NK-92 treated with Interleukin-12 subunit alpha and Interleukin-12 subunit beta, amount 100 ng/mL, for 24 hours (cell line): ENCODE measurements at regions not wholly inside any gene's neighbourhood (a gene's known extent, or its start where the extent isn't known, plus 50 kb on each side); places are given as distances from the start of the nearest gene placed in this dataset.
"Not testable (repeated sequence)": the region's sequence is repeated elsewhere in the genome, so short reads cannot be mapped to it uniquely, and the experiment has no call there.

Source experiments
- DNase-seq: peaks from one replicate; lab custom pipeline; 2025; lab: John Stamatoyannopoulos, UW

DNA sequence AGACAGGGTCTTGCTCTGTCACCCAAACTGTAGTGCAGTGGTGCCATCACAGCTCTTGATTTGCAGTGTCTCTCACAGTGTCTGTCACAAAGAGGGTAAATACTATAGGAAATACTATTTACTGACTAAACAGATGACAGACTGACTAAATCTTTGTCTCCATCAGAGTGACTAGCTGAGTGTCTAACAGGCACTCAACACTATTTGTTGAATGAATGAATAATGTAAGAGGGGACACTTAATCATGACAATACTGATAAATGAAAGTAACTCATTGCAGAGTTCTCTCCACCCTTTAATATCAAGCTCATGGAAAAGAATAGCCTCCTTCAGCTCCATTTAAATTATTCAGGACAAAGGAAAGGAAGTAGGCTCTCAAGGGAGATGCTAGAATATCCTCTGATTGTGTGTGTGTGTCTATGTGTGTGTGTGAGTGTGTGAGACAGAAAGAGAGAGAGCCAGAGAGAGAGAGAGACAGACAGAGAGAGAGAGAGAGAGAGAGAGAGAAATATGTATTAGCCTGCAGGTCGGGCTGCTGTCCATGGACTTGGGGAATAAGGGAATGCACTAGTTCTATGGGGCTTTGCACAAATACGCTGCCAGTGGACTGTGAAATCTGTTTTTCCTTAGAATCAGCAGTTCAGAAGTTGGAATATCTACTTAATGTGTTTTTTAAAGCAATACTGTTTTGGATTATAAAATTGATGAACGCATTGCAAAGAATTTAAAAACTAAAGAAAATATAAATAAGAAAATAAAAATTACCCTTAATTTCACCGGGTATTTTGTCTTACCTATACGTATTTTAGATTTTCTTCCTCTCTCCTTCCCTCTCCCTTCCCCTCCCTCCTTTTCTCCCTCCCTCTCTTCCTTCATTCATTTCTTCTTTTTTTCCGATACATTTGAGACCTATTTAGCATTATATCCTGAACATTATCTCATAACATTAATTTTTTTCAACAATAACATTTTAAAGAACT, 132.9 kb upstream of the LRIG1 start:
- DNase-seq, result no peak

DNA sequence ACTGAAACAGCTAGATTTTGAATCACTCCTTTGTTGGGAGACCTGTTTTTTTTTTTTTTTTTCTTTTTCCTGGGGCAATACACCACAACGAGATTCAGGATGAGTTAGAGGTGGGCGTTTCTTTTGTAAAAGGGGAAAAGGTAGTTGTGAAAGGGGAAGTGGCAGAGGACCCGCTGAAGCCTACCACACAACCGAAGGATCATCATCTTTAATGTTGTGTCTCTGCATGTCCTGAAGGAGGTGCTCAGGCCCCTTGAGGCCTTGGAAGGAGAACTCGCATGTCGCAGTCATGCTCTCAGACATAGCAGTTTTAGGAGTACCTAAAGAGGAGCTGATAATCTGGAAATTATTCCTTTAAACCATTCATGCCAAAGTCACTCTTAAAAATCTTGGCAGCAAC, 137.9 kb upstream of the LRIG1 start:
- no peak for DNase-seq

DNA sequence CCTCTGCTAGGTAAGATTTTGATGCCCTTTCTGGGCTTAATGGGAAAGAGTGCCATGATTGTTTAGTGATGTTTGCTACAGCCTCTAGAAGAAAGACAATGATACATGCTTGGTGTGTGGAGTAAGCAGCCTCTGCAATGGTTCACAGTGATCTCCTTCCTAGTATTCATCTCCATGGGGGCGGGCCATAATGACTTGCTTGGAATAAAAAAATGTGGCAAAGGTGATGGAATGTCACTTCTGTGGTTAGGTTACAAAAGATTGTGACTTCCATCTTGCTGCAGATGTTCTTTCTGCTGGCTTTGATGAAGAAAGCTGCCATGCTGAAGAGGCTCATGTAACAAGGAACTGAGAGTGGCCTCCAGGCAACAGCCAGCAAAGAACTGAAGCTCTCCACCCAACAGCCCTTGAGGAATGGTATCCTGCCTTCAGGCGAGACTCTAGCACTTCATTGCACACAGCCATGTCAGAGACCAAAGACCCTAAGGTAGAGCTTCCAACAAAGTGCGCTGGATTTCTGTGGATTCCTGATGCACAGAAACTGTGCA, 139.1 kb upstream of the LRIG1 start:
- DNase-seq, result no peak

DNA sequence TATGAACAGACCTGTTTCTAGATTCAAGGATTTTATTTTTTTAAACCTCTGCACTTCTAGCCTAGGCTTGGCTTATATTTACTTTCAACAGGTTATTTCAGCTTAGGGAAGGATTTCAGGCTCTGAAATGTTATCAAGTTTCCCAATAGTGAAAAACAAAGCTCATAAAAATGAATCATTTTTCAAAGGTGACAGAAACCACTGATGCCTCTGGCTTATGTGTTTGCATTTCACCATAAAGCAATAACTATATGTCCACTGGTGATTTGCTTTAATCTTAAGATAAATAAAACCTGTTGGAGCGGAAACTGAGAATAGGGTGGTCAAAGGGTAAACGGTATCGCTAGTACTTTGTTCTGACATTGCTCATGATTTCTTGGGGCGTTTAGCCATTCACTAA, 141.2 kb upstream of the LRIG1 start:
- no peak for DNase-seq

DNA sequence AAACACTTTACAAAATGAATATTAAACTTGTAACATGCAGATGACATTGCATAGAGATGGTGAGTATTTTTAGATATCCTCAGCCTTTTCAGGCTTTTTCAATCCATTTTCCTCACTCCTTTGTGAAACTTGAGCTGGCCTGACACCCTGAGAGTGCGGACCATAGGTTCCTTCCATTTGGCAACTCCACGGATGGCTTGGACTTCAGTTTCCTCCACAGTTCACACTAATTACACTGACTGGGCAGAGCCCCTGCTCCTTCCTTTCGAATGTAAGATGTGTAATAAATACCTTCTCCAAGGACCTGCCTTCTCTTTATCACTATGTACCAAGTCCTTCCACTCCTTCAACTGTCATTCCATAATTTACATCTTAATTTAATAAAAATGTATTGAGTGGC, 141.7 kb upstream of the LRIG1 start:
- DNase-seq, result no peak

DNA sequence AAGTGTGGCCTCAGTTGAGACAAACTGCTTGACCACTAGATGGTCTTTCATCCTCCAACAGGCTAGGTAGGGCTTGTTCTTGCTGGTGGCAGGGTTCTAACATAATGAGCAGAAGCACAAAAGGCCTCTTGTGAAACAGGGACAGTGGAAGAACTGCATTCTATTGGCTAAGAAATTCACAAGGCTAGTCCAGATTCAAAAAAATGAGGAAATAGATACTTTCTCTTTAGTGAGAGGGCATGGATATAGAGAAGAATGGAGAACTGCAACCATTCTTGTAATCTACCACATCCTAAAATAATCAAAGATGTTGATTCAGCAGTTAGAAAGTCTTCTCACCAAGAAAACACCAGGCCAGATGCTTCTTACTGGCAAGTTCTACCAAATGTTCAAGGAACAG, 143.7 kb upstream of the LRIG1 start:
- no peak for DNase-seq

DNA sequence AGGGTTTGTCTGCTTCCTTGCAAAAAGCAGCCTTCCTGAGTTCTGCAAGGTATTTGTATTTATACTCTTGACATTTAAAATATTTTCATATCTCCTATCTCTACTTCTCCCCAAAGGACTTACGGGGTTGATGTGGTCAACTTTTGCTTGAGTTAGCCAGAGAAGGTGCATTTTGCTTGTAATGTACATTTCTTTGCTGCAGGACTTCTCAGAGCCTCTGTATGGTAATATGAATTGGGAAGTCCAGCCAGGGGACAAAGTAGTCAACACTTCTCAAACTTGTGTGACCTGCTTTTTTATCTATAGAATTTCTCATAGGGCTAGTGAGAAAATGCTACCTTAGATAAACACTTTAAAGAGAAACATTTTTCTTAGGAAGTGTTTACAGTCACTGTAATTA, 148.2 kb upstream of the LRIG1 start:
- DNase-seq, result no peak

DNA sequence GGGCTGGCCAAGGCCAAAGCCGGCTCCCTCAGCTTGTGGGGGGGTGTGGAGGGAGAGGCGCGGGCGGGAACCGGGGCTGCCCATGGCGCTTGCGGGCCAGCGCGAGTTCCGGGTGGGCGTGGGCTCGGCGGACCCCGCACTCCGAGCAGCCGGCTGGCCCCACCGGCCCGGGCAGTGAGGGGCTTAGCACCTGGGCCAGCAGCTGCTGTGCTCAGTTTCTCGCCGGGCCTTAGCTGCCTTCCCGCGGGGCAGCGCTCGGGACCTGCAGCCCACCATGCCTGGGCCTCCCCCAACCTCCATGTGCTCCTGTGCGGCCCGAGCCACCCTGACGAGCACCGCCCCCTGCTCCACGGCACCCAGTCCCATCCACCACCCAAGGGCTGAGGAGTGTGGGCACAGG, 150.7 kb upstream of the LRIG1 start:
- DNase-seq, result not testable (repeated sequence)

DNA sequence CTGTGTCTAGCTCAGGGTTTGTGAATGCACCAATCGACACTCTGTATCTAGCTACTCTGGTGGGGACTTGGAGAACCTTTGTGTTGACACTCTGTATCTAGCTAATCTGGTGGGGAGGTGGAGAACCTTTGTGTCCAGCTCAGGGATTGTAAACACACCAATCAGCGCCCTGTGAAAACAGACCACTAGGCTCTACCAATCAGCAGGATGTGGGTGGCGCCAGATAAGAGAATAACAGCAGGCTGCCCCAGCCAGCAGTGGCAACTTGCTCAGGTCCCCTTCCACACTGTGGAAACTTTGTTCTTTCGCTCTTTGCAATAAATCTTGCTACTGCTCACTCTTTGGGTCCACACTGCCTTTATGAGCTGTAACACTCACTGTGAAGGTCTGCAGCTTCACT, 151.3 kb upstream of the LRIG1 start:
- DNase-seq, result not testable (repeated sequence)

DNA sequence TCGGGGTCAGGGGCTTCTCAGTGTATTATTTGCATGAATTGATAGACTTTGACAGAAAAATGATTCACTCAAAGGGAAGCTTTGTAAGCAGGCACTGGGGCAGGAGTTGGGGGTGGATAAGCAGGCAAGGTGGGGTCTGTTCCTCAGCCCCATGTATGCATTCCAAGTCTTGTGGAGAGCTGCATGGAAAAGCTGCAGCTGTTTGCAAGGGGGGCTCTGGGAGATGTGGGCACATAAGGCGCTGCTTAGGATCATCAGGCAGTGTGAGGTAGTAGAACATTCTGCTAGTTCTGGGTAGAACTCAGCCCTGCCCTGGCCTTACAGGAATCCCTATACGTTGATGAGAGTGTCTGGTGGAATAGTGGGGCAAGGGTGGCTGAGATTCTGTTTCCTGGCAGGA, 154.2 kb upstream of the LRIG1 start:
- no peak for DNase-seq

DNA sequence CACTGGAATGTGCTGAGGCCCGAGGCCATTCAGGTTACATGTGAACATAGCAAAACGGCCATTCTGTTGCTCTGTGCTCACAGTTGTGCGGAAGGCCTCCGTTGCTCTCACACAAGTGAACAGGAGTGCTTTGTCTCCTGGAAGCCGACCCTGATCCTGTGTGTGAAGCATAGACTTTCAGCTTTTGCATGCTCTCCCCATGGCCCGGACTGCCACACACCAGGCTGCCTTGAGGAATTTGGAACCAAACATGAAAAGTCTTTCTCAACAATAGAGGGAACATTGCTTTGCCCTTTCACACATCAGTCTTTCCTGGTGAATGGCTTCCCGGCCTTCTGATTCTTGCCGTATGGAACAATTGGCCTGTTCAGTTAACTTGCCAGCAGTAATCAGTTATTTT, 154.8 kb upstream of the LRIG1 start:
- no peak for DNase-seq

DNA sequence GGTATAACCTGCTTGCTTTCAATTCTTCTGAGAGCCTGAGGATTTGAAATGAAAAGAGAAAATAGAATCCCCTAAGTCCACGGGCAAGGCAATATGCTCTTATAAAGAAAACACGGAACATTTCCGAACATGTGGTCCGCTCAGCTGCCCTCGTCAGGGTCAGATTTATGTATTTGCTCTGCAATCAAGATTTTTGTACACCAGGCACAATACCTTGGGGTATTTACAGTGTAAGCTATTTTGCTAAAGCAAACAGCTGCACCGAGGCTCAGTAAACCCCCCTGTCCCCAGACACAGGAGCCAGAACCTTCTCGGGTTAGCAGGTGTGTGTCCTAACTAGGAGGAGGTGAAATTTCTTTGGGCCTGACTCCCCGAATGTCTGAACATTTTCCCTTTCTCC, 155.8 kb upstream of the LRIG1 start:
- no peak for DNase-seq

DNA sequence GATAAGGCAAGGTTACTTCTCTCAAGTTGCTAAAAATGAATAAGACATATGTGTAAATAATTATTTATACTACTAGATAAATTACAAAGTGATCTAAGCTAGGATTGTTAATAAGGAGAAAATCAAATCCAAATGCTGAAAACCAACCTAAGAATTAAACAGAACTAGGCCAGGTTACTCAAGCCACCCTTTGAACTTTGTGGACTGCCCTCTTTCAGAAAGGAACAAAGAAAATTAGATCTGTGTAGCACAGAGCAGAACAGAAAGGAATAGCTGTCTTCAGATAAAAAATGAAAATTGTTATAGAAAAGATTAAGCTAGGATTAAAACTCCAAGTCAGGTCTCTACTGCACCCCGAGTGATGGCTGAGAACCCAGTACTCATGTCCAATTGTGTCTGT, 158.2 kb upstream of the LRIG1 start:
- DNase-seq, result no peak

DNA sequence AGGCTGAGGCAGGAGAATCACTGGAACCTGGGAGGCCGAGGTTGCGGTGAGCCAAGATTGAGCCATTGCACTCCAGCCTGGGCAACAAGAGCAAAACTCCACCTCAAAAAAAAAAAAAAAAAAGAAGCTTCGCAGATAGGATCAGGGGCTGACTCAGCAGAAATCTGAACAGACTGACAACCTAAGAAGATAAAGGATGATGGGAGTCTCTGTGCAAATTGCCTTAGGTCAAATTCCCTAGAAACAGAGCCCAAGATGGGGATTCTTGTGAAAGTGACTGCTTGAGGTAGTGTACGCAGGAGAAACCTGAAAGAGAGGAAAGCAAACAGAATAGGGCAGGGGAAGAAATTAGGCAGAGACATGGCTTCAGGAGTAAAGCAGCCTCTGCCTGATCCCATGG, 160.8 kb upstream of the LRIG1 start:
- no peak for DNase-seq

DNA sequence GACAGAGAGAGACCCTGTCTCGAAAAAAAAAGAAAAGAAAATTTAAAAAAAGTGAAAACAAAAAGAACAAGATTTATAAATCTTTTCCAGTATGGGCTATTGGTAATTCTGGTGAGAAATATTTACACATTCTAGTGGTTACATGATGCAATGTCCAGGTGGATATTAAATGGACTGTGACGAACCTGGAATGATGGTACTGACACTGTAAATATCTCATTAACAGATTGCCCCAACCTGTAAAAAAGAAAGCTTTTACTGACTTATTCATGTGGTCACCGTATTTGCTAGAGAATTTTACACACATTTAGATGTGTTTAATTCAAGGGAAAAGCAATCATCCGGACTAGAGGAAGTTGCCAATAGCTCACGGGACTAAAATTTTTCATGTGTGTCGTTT, 162.1 kb upstream of the LRIG1 start:
- DNase-seq, result no peak

DNA sequence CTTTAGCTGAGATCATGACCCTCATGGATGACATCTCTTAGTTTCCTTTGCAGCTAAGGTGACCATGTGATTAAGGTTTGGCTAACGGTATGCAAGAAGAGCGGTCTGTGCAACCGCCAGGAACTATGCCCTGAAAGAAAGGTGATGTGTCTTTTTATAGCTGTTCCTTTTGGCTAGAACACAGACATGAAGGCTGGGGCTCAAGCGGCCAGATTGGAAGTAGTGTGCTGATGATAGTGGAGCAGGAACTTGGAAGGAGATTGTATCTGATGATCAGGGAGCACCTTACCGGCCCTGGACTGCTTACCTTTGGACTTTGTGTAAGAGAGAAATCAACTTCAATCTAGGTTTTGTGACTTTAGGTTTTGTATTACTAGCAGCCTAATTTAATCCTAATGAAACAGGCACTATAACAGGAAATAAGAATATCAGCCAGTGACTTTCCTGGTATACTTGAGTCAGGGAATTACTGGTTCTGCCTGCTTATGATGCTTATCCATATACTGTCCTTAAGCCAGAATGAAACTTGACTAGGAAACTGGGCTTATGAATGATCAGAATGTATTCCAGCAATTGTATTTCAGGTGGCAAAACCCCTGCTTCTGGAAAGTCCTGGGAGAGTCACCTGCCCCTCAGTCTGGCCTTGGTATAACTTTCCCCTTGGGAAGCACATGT, 164.3 kb upstream of the LRIG1 start:
- no peak for DNase-seq

DNA sequence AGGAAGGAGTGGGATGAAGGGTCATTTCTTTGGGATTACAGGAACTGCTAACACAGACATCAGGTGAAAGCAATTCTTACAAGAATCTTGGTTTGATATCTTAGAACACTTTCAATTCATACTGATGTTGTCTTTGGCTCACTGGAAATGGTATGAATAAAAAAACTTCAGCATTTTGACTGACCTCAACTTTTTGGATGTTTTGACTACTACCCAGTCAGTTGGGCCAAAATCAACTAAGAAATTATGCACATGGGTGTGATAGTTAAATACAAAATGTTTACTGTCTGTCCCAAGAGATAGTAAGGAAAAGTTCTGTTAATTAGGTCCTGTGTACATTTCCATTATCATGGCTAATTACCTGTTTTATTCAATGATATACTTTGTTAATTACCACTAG, 165.5 kb upstream of the LRIG1 start:
- DNase-seq, result no peak

DNA sequence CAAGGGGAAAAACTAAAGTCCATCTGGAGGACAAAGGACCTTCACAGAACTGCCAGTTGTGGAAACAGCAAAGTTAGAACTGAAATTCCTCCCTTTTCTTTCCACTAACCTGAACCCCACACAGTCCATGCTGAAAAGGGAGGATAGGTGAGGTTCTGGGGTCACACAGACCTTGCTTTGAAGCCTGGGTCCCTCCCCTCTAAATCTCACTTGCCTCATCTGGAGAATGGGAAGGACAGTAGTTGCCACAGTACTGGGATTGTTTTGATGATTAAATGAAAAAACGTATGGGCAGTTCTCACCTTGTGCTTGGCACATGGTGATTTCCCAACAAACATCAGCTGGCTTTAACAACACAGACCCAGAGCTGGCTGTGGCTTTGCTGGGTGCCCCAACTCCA, 166.4 kb upstream of the LRIG1 start:
- DNase-seq, result no peak

DNA sequence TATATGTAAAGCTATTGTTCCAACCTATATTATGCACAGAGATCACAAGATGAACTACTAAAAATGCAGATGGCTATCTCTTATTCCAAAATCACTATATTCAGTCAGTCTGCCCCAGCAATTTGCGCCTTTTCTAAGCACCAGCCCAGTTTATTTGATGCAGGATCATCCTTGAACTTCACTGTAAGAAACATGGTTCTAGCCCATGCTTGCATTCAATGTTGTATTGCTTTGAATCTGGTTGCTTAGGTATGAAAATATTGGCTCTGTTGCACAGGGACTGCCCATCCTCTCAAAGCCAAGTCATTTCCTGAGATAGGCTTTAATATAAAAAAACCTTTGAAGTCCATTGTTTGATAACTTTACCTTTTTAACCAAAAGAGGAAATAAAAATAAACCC, 170.5 kb upstream of the LRIG1 start:
- DNase-seq, result no peak

DNA sequence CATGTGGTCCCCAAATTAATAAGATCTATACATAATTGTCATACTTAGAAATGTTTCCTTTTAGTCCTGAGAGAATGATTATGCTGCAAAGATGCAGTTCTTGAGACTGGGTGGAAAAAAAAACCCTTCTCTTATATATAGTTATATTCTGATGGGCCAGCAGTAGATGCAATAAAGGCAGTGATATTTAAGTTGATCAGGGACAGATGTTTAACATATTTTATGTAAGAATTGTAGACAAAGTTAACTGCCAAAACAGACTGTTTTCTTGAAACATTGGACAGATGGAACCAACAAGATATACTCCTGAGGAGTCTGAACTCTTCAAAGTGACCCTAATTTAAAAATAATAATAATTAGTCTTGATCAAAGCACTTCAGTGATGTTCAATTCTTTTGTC, 172.0 kb upstream of the LRIG1 start:
- no peak for DNase-seq

DNA sequence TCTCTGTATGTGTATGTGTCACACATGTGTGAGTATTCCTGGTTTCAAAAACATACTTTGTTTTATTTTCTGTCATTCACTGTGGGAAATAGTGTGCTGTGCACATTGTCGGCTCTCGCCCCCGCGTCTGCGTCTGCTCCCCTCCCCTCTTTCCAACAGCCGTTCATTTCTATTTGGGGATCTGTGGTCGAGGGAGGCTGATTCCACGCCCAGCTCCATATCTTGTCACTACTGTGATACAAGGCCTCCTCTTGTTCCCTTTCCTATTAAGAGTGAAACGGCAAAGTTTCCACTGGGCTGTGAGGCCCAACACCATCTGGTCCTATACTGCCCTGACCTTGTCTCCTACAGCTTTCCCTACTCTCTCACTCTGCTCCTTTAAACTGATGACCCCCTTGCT, 172.5 kb upstream of the LRIG1 start:
- DNase-seq, result no peak

DNA sequence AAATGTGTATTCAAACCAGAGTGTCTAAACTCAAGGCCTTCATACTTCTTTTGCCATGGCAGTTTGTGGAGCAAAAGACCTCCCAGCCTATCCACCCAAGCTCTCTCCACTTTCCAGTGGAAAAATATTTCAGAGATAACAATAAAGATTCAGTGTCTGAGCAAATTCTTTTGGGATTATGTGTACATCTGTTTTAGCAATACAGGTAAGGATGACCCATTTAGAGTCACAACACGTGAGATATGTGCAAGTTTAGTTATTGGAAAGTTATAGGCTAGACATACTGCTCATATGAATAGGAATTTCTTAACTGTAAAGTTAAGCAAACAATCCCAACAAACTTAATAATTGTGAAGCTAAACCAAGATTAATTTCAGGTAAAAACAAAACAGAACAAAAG, 174.5 kb upstream of the LRIG1 start:
- DNase-seq, result no peak

DNA sequence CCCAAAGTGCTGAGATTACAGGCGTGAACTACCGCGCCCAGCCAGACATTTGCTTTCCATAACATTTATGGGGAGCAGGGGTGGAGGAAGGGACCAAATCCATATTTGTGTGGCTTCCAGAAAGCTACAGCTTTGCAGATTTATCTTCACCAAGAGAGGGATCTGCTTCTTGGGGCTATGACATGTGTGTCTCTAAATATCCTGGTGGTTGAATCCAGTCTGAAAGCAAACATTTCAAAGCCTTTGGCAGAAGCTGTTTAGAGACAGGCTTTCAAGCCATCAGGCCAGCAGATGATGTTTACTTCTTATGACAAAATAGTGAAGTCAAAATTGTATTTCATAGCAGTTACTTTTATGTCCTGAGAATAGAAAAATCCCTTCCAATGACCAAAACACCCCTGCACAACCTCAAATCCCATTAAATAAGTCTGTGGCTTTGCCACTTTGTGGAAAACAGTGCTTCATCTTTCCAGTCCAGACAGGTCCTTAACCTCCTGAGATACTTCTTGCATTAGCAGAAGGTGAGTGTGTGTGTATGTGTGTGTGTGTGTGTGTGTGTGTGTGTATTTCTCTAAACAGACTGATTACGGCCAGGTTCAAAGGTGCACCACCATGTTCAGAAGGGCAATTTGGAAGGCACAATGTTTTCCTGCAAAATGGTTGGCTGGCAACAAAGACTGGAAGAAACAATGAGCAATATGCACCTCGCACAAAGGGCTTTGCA, 191.4 kb upstream of the LRIG1 start:
- no peak for DNase-seq
